Right atrium auricular region (tissue), 2 donors: ENCODE measurements at regions not wholly inside any gene's neighbourhood (a gene's known extent, or its start where the extent isn't known, plus 50 kb on each side); places are given as distances from the start of the nearest gene placed in this dataset.
"Not testable (repeated sequence)": the region's sequence is repeated elsewhere in the genome, so short reads cannot be mapped to it uniquely, and the experiment has no call there.

Source experiments
- DNase-seq: peaks from one replicate; pipeline ENCODE4 v3.0.0-alpha.2; 2019; ENCODE audit warnings: low spot score
- H3K27ac ChIP-seq, 2 donors: fragments of 200-600 bp; sonication (generic); 1 replicate in 1 of 2; 2 replicates in 1 of 2; pipeline ENCODE4 v1.5.1; 2016 to 2019
- H3K27me3 ChIP-seq, 2 donors: fragments of 200-600 bp; sonication (generic); one replicate each; pipeline versions ENCODE4 v1.5.1 to v1.6.0; 2017 to 2019
- H3K36me3 ChIP-seq: fragments of 200-600 bp; sonication (generic); one replicate; pipeline ENCODE4 v1.5.1; 2016
- H3K4me1 ChIP-seq, 2 donors: fragments of 200-600 bp; sonication (generic); one replicate each; pipeline versions ENCODE4 v1.5.1 to v1.6.0; 2017 to 2019
- H3K4me3 ChIP-seq, 2 donors: fragments of 200-600 bp; sonication (generic); 1 replicate in 1 of 2; 2 replicates in 1 of 2; pipeline ENCODE4 v1.5.1; 2017 to 2019; ENCODE audit warnings: mild to moderate bottlenecking in 1 of 2, moderate library complexity in 1 of 2
- H3K9me3 ChIP-seq, 2 donors: fragments of 200-600 bp; sonication (generic); one replicate each; pipeline ENCODE4 v1.5.1; 2019
- TF ChIP-seq, protein P1 (sequence below), 2 donors: fragments of 200-600 bp; sonication (generic); IDR thresholded peaks; one replicate each; pipeline ENCODE4 v1.5.1; 2019; ENCODE audit warnings: antibody characterized with exemption in 2 of 2

DNA sequence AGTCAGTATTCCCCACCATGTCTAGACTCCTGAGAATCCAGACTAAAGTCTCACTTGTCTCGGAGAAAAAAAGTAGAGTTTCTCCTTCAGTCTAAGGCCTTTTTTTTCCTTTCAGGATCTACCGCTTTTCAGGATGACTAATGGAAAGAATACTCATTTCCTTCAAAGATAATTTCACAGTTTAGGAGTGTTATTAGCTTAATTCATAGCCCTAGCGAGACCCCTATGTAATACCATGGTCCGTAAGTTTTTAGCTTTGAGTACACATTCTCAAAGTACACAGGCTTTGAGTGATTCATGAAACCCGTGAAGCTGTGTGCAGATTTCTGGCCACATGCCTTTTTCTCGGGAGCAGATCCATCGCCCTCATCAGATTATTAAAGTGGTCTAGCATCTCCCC is 133.1 kb downstream of the SOX4 start:
- Histone ChIP-seq H3K4me3 (no peak overlapping the region), H3K27me3 (no peaks in the 10 kb centered on the region), H3K36me3 (no peaks in the 10 kb centered on the region), H3K4me1 (peaks cover 0 to 3% of the 10 kb centered on the region in 2 donors), H3K9me3 (no peaks in the 10 kb centered on the region), H3K27ac (no peak overlapping the region)
- DNase-seq: no peak
- TF ChIP-seq, protein P1, sequence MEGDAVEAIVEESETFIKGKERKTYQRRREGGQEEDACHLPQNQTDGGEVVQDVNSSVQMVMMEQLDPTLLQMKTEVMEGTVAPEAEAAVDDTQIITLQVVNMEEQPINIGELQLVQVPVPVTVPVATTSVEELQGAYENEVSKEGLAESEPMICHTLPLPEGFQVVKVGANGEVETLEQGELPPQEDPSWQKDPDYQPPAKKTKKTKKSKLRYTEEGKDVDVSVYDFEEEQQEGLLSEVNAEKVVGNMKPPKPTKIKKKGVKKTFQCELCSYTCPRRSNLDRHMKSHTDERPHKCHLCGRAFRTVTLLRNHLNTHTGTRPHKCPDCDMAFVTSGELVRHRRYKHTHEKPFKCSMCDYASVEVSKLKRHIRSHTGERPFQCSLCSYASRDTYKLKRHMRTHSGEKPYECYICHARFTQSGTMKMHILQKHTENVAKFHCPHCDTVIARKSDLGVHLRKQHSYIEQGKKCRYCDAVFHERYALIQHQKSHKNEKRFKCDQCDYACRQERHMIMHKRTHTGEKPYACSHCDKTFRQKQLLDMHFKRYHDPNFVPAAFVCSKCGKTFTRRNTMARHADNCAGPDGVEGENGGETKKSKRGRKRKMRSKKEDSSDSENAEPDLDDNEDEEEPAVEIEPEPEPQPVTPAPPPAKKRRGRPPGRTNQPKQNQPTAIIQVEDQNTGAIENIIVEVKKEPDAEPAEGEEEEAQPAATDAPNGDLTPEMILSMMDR (IDR thresholded peaks at IDR 0.05): no peak

DNA sequence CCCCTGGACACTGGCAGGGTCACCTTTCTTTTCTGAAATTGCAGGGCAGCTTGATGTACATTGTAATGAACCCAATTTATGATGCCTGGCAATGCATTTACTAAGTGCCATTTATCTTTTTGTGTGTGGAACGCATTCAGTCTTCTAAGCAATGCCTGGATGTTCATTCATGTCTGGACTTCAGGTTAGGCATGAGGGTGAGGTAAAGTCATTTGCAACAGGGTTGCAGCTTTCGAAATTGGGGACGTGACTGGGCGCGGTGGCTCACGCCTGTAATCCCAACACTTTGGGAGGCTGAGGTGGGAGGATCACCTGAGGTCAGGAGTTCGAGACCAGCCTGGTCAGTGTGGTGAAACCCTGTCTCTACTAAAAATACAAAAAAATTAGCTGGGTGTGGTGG is 134.6 kb downstream of the SOX4 start:
- no peak for DNase-seq
- Histone ChIP-seq H3K4me1 (peaks cover 0 to 7% of the 10 kb centered on the region in 2 donors), H3K36me3 (no peaks in the 10 kb centered on the region), H3K27me3 (no peaks in the 10 kb centered on the region), H3K27ac (no peak overlapping the region), H3K4me3 (no peak overlapping the region), H3K9me3 (no peaks in the 10 kb centered on the region)
- TF ChIP-seq, protein P1 (IDR thresholded peaks at IDR 0.05): no peak

DNA sequence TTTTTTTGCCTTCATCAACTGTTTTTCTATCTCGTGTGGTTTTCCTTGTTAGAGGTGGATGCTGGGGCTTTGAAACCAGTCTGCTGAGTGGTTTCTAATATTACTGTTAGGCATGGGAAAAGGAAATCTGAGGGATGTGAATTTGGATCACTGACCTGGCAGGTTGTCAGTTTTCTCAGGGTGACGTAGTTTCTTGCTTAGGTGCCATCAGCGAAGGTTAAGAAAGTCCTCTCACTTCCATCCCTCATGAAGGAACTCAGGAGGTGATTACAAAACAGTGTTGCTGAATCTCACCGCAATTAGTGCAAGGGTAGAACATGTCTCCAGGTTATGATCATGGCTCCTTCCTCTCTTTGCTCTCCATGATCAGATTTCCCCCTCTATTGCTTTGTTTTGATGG is 135.9 kb downstream of the SOX4 start:
- no peak overlapping the region for H3K27ac ChIP-seq
- no peak for DNase-seq
- no peak overlapping the region for H3K4me3 ChIP-seq
- H3K27me3 ChIP-seq: no peaks in the 10 kb centered on the region
- TF ChIP-seq, protein P1 (IDR thresholded peaks at IDR 0.05): no peak
- no peaks in the 10 kb centered on the region for H3K9me3 ChIP-seq
- H3K36me3 ChIP-seq: no peaks in the 10 kb centered on the region
- H3K4me1 ChIP-seq: peaks cover 0 to 7% of the 10 kb centered on the region in 2 donors

DNA sequence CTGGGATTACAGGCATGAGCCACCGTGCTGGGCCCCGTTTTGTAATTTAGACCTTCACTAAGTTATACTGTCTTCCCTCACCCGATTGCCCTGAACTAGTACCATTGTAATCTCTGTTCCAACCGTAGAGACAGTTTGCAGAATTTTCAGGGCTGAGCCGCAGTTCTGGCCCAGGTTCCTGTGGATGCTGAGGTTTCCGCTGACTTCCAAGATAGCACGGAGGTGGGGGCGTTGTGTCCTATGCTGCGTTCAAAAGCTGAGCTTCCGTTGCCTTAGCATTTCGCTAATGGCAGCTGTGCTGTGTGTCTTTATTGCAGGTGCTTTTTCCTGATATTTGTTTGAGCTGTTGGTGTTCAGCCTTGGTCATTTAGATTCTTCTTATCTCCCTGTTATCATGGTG is 137.0 kb downstream of the SOX4 start:
- Histone ChIP-seq H3K27me3 (no peaks in the 10 kb centered on the region), H3K4me3 (no peak overlapping the region), H3K36me3 (no peaks in the 10 kb centered on the region), H3K9me3 (no peaks in the 10 kb centered on the region), H3K4me1 (peaks cover 0 to 7% of the 10 kb centered on the region in 2 donors), H3K27ac (no peak overlapping the region)
- no peak for DNase-seq
- TF ChIP-seq, protein P1 (IDR thresholded peaks at IDR 0.05): no peak

DNA sequence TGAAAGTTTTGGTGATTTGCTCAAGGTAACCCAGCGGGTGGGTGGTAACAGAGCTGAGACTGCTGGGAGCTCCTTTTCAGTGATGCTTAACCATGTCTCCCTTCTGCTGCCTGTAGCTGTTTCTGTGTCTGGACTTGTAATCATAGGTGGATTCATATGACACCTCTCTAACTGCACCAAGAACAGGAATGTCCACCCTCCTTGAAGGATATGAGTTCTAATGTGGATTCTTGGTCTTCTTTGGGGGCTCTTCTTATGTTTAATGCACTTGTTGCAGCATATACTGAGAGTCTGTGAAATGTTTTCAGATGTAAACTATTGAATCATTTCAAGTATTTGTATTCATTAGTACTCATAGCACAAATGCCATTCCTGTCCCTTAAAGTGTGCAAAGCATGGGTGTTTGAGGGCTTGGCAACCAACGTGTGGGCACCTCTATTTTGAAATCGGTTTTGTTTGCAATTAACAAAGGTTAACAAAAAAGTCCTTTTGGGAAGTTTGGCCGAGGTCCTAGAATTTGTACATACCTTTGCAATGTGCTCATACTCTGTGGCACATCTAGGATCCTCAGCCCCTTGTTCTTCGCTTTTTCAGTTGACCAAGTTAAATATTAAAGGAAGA is 138.0 kb downstream of the SOX4 start:
- no peak for DNase-seq
- no peak overlapping the region for H3K4me3 ChIP-seq
- no peak overlapping the region for H3K27ac ChIP-seq
- TF ChIP-seq, protein P1 (IDR thresholded peaks at IDR 0.05): no peak
- H3K9me3 ChIP-seq: no peaks in the 10 kb centered on the region
- H3K36me3 ChIP-seq: no peaks in the 10 kb centered on the region
- no peaks in the 10 kb centered on the region for H3K27me3 ChIP-seq
- peaks cover 0 to 7% of the 10 kb centered on the region in 2 donors for H3K4me1 ChIP-seq

DNA sequence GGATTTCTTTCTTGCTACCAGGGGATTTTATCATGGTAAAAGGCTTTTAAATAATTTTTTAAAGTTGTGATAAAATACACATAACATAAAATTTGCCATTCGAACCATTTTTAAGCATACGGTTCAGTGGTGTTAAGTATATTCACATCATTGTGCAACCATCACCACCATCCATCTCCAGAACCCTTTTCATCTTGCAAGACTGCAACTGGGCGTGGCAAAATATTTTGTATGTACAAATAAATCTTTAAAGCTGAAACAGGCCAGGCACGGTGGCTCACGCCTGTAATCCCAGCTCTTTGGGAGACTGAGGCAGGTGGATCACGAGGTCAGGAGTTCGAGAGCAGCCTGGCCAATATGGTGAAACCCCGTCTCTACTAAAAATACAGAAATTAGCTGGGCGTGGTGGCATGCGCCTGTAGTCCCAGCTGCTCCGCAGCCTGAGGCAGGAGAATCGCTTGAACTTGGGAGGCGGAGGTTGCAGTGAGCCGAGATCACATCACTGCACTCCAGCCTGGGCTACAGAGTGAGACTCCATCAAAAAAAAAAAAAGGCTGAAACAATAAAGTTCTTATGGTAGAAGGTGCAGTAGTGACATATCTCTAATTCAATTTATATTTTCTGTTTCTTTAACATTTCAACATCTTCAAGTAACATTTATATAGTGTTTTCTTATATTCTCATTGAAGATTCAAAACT is 138.6 kb downstream of the SOX4 start:
- DNase-seq, H3K27ac ChIP-seq, H3K4me1 ChIP-seq, H3K4me3 ChIP-seq, H3K36me3 ChIP-seq, H3K9me3 ChIP-seq, H3K27me3 ChIP-seq: not testable (repeated sequence)
